Choroid plexus epithelial cell (primary cell): ENCODE measurements at regions not wholly inside any gene's neighbourhood (a gene's known extent, or its start where the extent isn't known, plus 50 kb on each side); places are given as distances from the start of the nearest gene placed in this dataset.

Source experiments
- DNase-seq: peaks from one replicate; pipeline ENCODE4 v3.0.0-alpha.2; 2010; ENCODE audit warnings: low read depth
- H3K4me3 ChIP-seq: 2 replicates; pipeline ENCODE4 v1.5.1; 2011; ENCODE audit warnings: low read depth, mild to moderate bottlenecking, control low read depth, low read length, moderate library complexity
- CTCF ChIP-seq: conservative IDR thresholded peaks from 2 replicates; pipeline ENCODE4 v1.5.1; 2011; ENCODE audit warnings: low read depth, mild to moderate bottlenecking, control low read depth, inconsistent platforms, low read length, moderate library complexity

- no peak overlapping the region for H3K4me3 ChIP-seq
- no peak for TF ChIP-seq CTCF
- no peak for DNase-seq
Measured at GRCh38 chr5:68798877-68799843, 294.7 kb upstream of the SLC30A5 start.

- no peak for TF ChIP-seq CTCF
Measured at GRCh38 chr5:68802430-68802829, 291.4 kb upstream of the SLC30A5 start.

GRCh38 chr5:68803881-68804319 is 289.9 kb upstream of the SLC30A5 start:
- no peak for DNase-seq
- TF ChIP-seq CTCF, result no peak
- no peak overlapping the region for H3K4me3 ChIP-seq

More at GRCh38 chr5:68802430-68802829, 291.4 kb upstream of the SLC30A5 start:
- no peak overlapping the region for H3K4me3 ChIP-seq
- DNase-seq, result no peak

- no peak for DNase-seq
- TF ChIP-seq CTCF, result no peak
- no peak overlapping the region for H3K4me3 ChIP-seq
Measured at GRCh38 chr5:68804343-68804742, 289.5 kb upstream of the SLC30A5 start.

- no peak for TF ChIP-seq CTCF
- no peak overlapping the region for H3K4me3 ChIP-seq
- DNase-seq, result no peak
Measured at GRCh38 chr5:68805444-68805843, 288.4 kb upstream of the SLC30A5 start.

GRCh38 chr5:68817632-68818031 is 276.2 kb upstream of the SLC30A5 start:
- H3K4me3 ChIP-seq, result no peak overlapping the region
- TF ChIP-seq CTCF, result no peak
- DNase-seq, result no peak
